K562 (cell line): ENCODE measurements at regions not wholly inside any gene's neighbourhood (a gene's known extent, or its start where the extent isn't known, plus 50 kb on each side); places are given as distances from the start of the nearest gene placed in this dataset.

Experiments
- ATAC-seq: fragments of 200-7000 bp; cut with Tn5 transposase; 3 replicates; pipeline ENCODE4 v1.9.1; 2020; ENCODE audit warnings: moderate library complexity
- BruUV-seq: library from RNA; stranded (reverse); fragments of 400-500 nt; replicated peaks from 2 replicates; lab custom pipeline; 2021; lab: Mats Ljungman, UMichigan
- CTCF ChIA-PET: fragments of 300-600 bp; formaldehyde crosslinking; extraction: SDS; loops from one replicate; lab custom pipeline; 2021; ENCODE audit warnings: low intra/inter-chr PET ratio; lab: Yijun Ruan, JAX
- POLR2A ChIA-PET: fragments of 300-600, 350-650 bp; sonication (Branson Sonifier 250); formaldehyde crosslinking; extraction: SDS; loops from one replicate; lab custom pipeline; 2021; ENCODE audit warnings: antibody characterized with exemption, inconsistent platforms; lab: Yijun Ruan, JAX
- DNase-seq, 4 experiments: peaks; one replicate each; pipeline versions ENCODE4 v3.0.0 to v3.0.0-alpha.2; 2011 to 2018; ENCODE audit warnings: low spot score in 3 of 4, mixed read lengths in 3 of 4; ENCODE audit errors: extremely low read depth in 1 of 4
- FAIRE-seq: peaks from 2 replicates; lab custom pipeline; 2011; peaks lifted over from hg19 to GRCh38; lab: Jason Lieb, UNC
- H2AFZ ChIP-seq: 2 replicates; pipeline ENCODE4 v1.6.0; 2011; ENCODE audit warnings: low read depth, low read length, control low read depth, inconsistent platforms
- H3K27ac ChIP-seq: fragments of 200-600 bp; 3 replicates; pipeline ENCODE4 v1.8.0; 2011; ENCODE audit warnings: low read depth, mild to moderate bottlenecking, control low read depth, inconsistent platforms, low read length, moderate library complexity, mixed read lengths; ENCODE audit errors: extremely low read depth
- H3K27me3 ChIP-seq, 2 experiments: fragments of 300-600 bp in 1 of 2; 2 replicates in 1 of 2; 3 replicates in 1 of 2; pipeline versions ENCODE4 v1.6.0 to v1.8.0; 2011; ENCODE audit warnings: inconsistent platforms in 2 of 2, low read length in 2 of 2, mild to moderate bottlenecking in 1 of 2, mixed read lengths in 1 of 2, moderate library complexity in 1 of 2; ENCODE audit not compliant: control insufficient read depth in 2 of 2, insufficient read depth in 2 of 2
- H3K36me3 ChIP-seq: fragments of 300-600 bp; 3 replicates; pipeline ENCODE4 v1.8.0; 2011; ENCODE audit warnings: mild to moderate bottlenecking, low read length, inconsistent platforms; ENCODE audit not compliant: control insufficient read depth, insufficient read depth
- H3K4me1 ChIP-seq, 2 experiments: fragments of 200-600 bp in 1 of 2; replicated peaks in 1 of 2; 2 replicates in 1 of 2; 3 replicates in 1 of 2; pipeline versions ENCODE4 v1.5.1 to v1.8.0; 2011; ENCODE audit warnings: inconsistent platforms in 2 of 2, low read length in 2 of 2, mild to moderate bottlenecking in 1 of 2, mixed read lengths in 1 of 2, moderate library complexity in 1 of 2; ENCODE audit not compliant: control insufficient read depth in 2 of 2, insufficient read depth in 2 of 2
- H3K4me2 ChIP-seq: 2 replicates; pipeline ENCODE4 v1.6.1; 2011; ENCODE audit warnings: low read length, control low read depth, inconsistent platforms, mixed read lengths; ENCODE audit not compliant: insufficient read depth
- H3K4me3 ChIP-seq: fragments of 200-600 bp; sonication (generic), shearing (Covaris generic); 2 replicates; pipeline ENCODE4 v1.5.1; 2016; ENCODE audit warnings: control low read depth, inconsistent platforms
- H3K79me2 ChIP-seq: fragments of 200-600 bp; 3 replicates; pipeline ENCODE4 v1.8.0; 2011; ENCODE audit warnings: low read length, inconsistent platforms; ENCODE audit not compliant: control insufficient read depth, insufficient read depth
- H3K9ac ChIP-seq, 2 experiments: 2 replicates each; pipeline versions ENCODE4 v1.6.0 to v1.6.1; 2011; ENCODE audit warnings: low read depth in 2 of 2, low read length in 2 of 2, control low read depth in 1 of 2, inconsistent platforms in 1 of 2, mild to moderate bottlenecking in 1 of 2, mixed read lengths in 1 of 2; ENCODE audit not compliant: insufficient read depth in 1 of 2
- H3K9me1 ChIP-seq: one replicate; pipeline ENCODE4 v1.6.0; 2011; ENCODE audit warnings: inconsistent platforms, mild to moderate bottlenecking, low read length, moderate library complexity; ENCODE audit not compliant: control insufficient read depth, insufficient read depth
- H3K9me3 ChIP-seq: replicated peaks from 2 replicates; pipeline ENCODE4 v1.5.1; 2011; ENCODE audit warnings: low read depth, low read length, inconsistent platforms; ENCODE audit not compliant: control insufficient read depth, insufficient read depth
- H4K20me1 ChIP-seq: replicated peaks from 2 replicates; pipeline ENCODE4 v1.6.1; 2011; ENCODE audit warnings: low read length, inconsistent platforms, mixed read lengths; ENCODE audit not compliant: control insufficient read depth, insufficient read depth
- CBX5 ChIP-seq: IDR thresholded peaks from 2 replicates; pipeline ENCODE4 v1.6.1; 2014; ENCODE audit warnings: low read depth, borderline replicate concordance
- DPF2 ChIP-seq: fragments of 450-650 bp; IDR thresholded peaks from 2 replicates; pipeline ENCODE4 v1.6.1; 2016
- EHMT2 ChIP-seq: fragments of 450-650 bp; IDR thresholded peaks from 2 replicates; pipeline ENCODE4 v1.6.1; 2018; ENCODE audit warnings: antibody characterized with exemption
- KDM2B ChIP-seq: fragments of 250-450 bp; sonication (Bioruptor Pico); IDR thresholded peaks from 2 replicates; pipeline ENCODE4 v1.8.0; 2021; ENCODE audit warnings: mild to moderate bottlenecking, moderate library complexity
- POLR3G ChIP-seq: IDR thresholded peaks from 2 replicates; pipeline ENCODE4 v1.6.1; 2011; ENCODE audit not compliant: insufficient read length, insufficient replicate concordance; ENCODE audit errors: extremely low read depth
- ZBED1 ChIP-seq: IDR thresholded peaks from 2 replicates; pipeline ENCODE4 v1.6.1; 2014
- ZC3H4 ChIP-seq: sonication (generic); formaldehyde crosslinking; IDR thresholded peaks from 2 replicates; pipeline ENCODE4 v1.9.0; 2021; ENCODE audit warnings: missing genetic modification reagents, borderline replicate concordance
- ZC3H8 ChIP-seq: fragments of 450-650 bp; IDR thresholded peaks from 2 replicates; pipeline ENCODE4 v1.6.1; 2017
- ZNF444 ChIP-seq: fragments of 250-450 bp; sonication (Bioruptor Pico); IDR thresholded peaks from 2 replicates; pipeline ENCODE4 v1.4.0; 2020; ENCODE audit warnings: mild to moderate bottlenecking, moderate library complexity
- ZNF561 ChIP-seq: fragments of 450-650 bp; formaldehyde crosslinking; conservative IDR thresholded peaks from 2 replicates; pipeline ENCODE4 v1.4.0; 2020; ENCODE audit warnings: mild to moderate bottlenecking, moderate library complexity
- ZNF778 ChIP-seq: fragments of 450-650 bp; formaldehyde crosslinking; IDR thresholded peaks from 2 replicates; pipeline ENCODE4 v1.4.0; 2020; ENCODE audit warnings: mild to moderate bottlenecking, moderate library complexity
- WGBS: fragments of 100-300 bp; shearing (Covaris generic); methylation state at CpG from one replicate; pipeline ENCODE4 v1.1.6; 2016; ENCODE audit warnings: low coverage, mixed read lengths; ENCODE audit not compliant: insufficient coverage; ENCODE audit errors: missing lambda C conversion rate; 5-methylcytosine and 5-hydroxymethylcytosine counted together
- in situ Hi-C: fragments of 300-500 bp; cut with MboI; formaldehyde crosslinking; loops from 4 replicates; pipeline ENCODE4 v1.15.0; 2018; ENCODE audit warnings: inconsistent platforms, mixed read lengths
- intact Hi-C: fragments of 100-400 bp; cut with micrococcal nuclease; formaldehyde crosslinking; loops from 2 replicates; pipeline ENCODE4 v1.14.2; 2022
- TF ChIP-seq, protein P1 (sequence below): fragments of 450-650 bp; IDR thresholded peaks from 2 replicates; pipeline ENCODE4 v1.6.1; 2017; ENCODE audit warnings: antibody characterized with exemption, mild to moderate bottlenecking

DNA sequence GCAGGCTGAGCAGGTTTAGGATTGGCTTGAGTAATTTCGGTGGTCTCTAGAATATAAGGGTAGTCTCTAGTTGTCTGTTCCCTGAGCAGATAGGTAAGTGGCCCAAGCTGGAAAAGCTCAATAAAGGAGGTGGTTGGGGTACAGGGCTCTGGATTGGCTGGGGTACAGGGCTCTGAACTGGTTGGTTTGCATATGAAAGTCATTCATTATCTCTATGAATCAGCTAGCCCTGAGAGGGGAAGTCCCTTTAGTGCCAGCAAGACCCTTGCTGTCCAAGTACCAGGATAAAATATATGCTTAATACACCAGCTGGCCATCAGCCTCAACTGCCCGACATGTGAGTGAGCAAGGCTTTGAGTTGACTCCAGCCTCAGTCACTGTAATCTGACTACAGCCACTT lies 93.0 kb downstream of the ZBTB18 start (continued):
- TF ChIP-seq ZNF444 (CRISPR knock-in tag), result no peak
- TF ChIP-seq EHMT2, result no peak
- TF ChIP-seq, protein P1, sequence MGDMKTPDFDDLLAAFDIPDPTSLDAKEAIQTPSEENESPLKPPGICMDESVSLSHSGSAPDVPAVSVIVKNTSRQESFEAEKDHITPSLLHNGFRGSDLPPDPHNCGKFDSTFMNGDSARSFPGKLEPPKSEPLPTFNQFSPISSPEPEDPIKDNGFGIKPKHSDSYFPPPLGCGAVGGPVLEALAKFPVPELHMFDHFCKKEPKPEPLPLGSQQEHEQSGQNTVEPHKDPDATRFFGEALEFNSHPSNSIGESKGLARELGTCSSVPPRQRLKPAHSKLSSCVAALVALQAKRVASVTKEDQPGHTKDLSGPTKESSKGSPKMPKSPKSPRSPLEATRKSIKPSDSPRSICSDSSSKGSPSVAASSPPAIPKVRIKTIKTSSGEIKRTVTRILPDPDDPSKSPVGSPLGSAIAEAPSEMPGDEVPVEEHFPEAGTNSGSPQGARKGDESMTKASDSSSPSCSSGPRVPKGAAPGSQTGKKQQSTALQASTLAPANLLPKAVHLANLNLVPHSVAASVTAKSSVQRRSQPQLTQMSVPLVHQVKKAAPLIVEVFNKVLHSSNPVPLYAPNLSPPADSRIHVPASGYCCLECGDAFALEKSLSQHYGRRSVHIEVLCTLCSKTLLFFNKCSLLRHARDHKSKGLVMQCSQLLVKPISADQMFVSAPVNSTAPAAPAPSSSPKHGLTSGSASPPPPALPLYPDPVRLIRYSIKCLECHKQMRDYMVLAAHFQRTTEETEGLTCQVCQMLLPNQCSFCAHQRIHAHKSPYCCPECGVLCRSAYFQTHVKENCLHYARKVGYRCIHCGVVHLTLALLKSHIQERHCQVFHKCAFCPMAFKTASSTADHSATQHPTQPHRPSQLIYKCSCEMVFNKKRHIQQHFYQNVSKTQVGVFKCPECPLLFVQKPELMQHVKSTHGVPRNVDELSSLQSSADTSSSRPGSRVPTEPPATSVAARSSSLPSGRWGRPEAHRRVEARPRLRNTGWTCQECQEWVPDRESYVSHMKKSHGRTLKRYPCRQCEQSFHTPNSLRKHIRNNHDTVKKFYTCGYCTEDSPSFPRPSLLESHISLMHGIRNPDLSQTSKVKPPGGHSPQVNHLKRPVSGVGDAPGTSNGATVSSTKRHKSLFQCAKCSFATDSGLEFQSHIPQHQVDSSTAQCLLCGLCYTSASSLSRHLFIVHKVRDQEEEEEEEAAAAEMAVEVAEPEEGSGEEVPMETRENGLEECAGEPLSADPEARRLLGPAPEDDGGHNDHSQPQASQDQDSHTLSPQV, result no peak
- TF ChIP-seq ZC3H4, result no peak
- no peak for TF ChIP-seq POLR3G
- no peak for TF ChIP-seq DPF2
- TF ChIP-seq ZBED1, result no peak
- TF ChIP-seq ZC3H8, result no peak
- TF ChIP-seq KDM2B (CRISPR knock-in tag), result no peak
- TF ChIP-seq CBX5, result no peak

DNA sequence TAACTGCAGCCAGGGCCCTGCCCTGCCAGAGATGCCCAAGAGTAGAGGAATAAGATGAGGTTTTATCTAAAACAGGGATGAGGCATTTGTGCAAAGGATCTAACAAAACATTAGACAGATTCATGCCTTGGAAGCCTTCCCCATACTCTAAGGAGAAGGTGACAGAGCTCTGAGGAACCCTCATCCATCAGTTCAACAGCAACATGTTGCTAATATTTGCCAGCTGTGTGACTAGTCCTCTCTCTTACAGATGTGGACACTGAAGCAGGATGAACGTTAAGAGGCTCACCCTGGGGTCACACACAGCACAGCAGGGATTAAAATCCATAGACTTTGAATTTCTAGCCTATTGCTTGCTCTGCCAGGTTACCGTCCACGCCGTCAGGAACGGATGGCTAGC lies 99.0 kb downstream of the ZBTB18 start:
- in situ Hi-C loops, result no loop called here
- no peak overlapping the region for H3K27ac ChIP-seq
- H3K9me3 ChIP-seq, result no peaks in the 10 kb centered on the region
- TF ChIP-seq ZNF778 (CRISPR knock-in tag) (no peak), ZNF561 (CRISPR knock-in tag) (no peak)
- TF ChIP-seq, all 486 proteins: peak for 0
- H4K20me1 ChIP-seq, result no peaks in the 10 kb centered on the region
- no peak overlapping the region for H3K9ac ChIP-seq
- no peaks in the 10 kb centered on the region for H3K79me2 ChIP-seq
- BruUV-seq, result no TSS peak
- no peak for ATAC-seq
- H3K36me3 ChIP-seq, result no peaks in the 10 kb centered on the region
- ChIA-PET POLR2A (no interaction called here), CTCF (no interaction called here)
- no peak for DNase-seq
- FAIRE-seq, result no peak
- peaks cover 20 to 35% of the 10 kb centered on the region in 2 experiments for H3K27me3 ChIP-seq
- intact Hi-C loops, result no loop called here
- peaks cover 0 to 3% of the 10 kb centered on the region in 2 experiments; a peak in 1 of 5 replicates for H3K4me1 ChIP-seq
- no peaks in the 10 kb centered on the region for H3K9me1 ChIP-seq
- H3K4me2 ChIP-seq, result no peak overlapping the region
- 0% methylated on average over 5 of the region's 5 CpGs for WGBS
- H2AFZ ChIP-seq, result no peak overlapping the region
- no peak overlapping the region for H3K4me3 ChIP-seq
